ENCODE measurements at regions not wholly inside any gene's neighbourhood (a gene's known extent, or its start where the extent isn't known, plus 50 kb on each side); places are given as distances from the start of the nearest gene placed in this dataset.
"Not testable (repeated sequence)": the region's sequence is repeated elsewhere in the genome, so short reads cannot be mapped to it uniquely, and the experiment has no call there.

DNA sequence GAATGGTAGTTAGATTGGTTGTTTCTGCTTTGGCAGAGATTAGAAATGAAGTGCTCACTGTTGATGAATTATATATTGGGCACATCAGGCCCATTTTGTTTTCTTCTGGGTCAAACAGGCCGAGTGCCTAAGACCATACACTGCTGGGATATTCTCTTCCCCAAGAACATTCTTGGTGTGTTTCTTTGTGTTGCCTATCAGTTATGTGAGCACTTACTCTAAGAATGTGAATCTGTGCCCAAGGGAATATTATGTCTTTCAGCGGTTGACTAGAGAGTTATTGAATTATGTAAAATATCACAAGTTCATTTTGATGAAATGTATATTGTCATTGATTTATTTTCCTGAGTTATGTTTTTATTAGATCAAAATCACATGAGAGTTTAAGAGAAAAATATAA, 255.5 kb upstream of the SMIM30 start:
- Histone ChIP-seq H3K27me3 (ENCODE audit: low read depth, low read length) (no peaks in the 10 kb centered on the region), H3K9me3 (ENCODE audit: control insufficient read depth in 1 of 2, low read length in 2 of 2) (no peaks in the 10 kb centered on the region), H3K36me3 (ENCODE audit: control insufficient read depth in 1 of 2, insufficient read depth in 2 of 2, low read length in 2 of 2) (no peaks in the 10 kb centered on the region)

DNA sequence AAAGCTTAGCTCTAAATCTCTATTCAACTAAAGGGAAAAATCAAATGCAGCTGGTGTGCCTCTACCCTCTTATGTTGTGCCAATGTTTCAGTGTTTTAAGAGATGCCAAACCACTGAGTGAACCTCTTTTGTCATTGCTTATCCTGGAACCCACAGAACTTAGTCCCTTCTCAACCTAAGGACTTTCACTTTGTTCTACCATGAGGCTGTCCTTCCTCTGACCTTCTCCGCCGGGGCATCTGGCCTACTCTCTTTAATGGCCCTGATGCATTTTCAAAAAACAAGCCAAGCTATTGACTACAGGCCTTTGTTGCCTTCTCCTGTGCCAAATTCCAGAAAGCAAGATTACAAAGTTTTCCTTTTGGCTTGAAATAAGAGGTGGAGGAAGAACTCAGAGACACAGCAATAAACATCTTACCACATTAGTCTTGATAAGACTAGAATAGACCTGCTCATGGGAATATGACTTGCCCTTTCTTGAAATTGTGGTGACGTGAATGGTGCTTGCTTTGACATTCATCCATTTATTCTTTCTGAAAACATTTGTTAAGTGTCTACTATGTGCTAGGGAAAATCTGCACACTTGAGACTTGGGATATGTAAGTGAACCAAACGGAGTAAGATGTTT, 253.2 kb upstream of the SMIM30 start:
- no peak overlapping the region for H3K27ac ChIP-seq (ENCODE audit: low read length)

More for the DNA sequence above, 255.5 kb upstream of the SMIM30 start:
- Histone ChIP-seq H3K27ac (ENCODE audit: low read length) (no peak overlapping the region), H3K4me1 (ENCODE audit: control insufficient read depth in 1 of 2, insufficient read depth in 2 of 2, low read length in 2 of 2) (no peaks in the 10 kb centered on the region), H3K4me3 (ENCODE audit: low read depth in 1 of 2, low read length in 2 of 2) (no peak overlapping the region)

GRCh38 chr7:113370910-113371309, 252.6 kb upstream of the SMIM30 start:
- no peaks in the 10 kb centered on the region for H3K9me3 ChIP-seq (ENCODE audit: control insufficient read depth in 1 of 2, low read length in 2 of 2)
- no peaks in the 10 kb centered on the region for H3K36me3 ChIP-seq (ENCODE audit: control insufficient read depth in 1 of 2, insufficient read depth in 2 of 2, low read length in 2 of 2)
- H3K4me3 ChIP-seq (ENCODE audit: low read depth in 1 of 2, low read length in 2 of 2): no peak overlapping the region
- no peaks in the 10 kb centered on the region for H3K4me1 ChIP-seq (ENCODE audit: control insufficient read depth in 1 of 2, insufficient read depth in 2 of 2, low read length in 2 of 2)
- no peak overlapping the region for H3K27ac ChIP-seq (ENCODE audit: low read length)
- no peaks in the 10 kb centered on the region for H3K27me3 ChIP-seq (ENCODE audit: low read depth, low read length)

More for the DNA sequence above, 253.2 kb upstream of the SMIM30 start:
- Histone ChIP-seq H3K36me3 (ENCODE audit: control insufficient read depth in 1 of 2, insufficient read depth in 2 of 2, low read length in 2 of 2) (no peaks in the 10 kb centered on the region), H3K27me3 (ENCODE audit: low read depth, low read length) (no peaks in the 10 kb centered on the region), H3K4me3 (ENCODE audit: low read depth in 1 of 2, low read length in 2 of 2) (no peak overlapping the region), H3K9me3 (ENCODE audit: control insufficient read depth in 1 of 2, low read length in 2 of 2) (no peaks in the 10 kb centered on the region), H3K4me1 (ENCODE audit: control insufficient read depth in 1 of 2, insufficient read depth in 2 of 2, low read length in 2 of 2) (no peaks in the 10 kb centered on the region)

DNA sequence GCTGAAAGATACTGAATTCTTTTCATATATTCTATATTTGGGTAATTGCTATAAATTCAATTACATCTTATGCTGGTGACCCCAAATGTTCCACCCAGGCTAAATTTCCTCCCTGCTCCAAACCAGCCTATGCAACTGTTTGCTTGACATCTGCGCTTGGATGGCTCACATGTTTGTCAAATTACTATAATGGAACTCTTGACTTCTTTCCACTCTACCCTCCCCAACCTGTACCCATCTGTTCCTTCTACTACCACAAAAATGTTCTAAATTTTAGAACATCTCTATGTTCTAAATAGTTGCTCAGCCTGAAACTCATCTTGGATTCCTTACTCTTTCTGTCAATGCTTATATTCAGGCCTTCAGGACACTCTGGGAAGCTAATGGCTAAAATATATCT, 249.9 kb upstream of the SMIM30 start:
- no peak overlapping the region for H3K27ac ChIP-seq (ENCODE audit: low read length)
- H3K36me3 ChIP-seq (ENCODE audit: control insufficient read depth in 1 of 2, insufficient read depth in 2 of 2, low read length in 2 of 2): no peaks in the 10 kb centered on the region

DNA sequence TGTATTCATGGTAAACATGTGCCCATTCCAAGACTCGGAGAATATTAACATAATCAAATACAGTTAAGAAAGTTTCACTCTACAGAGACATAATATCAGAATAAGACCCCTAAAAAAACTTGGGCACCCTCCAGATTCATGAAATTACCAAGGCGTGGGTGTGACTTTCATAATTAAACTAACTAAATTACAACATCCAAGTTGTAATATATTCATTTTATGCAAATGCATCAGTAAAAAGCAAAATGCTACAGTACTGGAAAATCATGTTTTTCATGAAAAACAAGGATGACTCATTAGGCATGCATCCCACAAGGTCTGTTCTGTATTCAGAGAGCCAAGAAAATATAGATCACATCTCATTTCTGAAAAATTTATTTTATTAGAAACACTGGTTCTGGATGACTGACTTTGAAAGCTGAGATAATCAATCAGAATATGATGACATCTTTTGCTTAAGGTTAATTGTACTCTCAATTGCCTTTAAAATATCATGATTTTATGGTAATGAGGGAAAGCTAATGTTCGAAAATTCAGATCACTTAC, 248.8 kb upstream of the SMIM30 start:
- Histone ChIP-seq H3K9me3 (ENCODE audit: control insufficient read depth in 1 of 2, low read length in 2 of 2) (no peaks in the 10 kb centered on the region), H3K27me3 (ENCODE audit: low read depth, low read length) (no peaks in the 10 kb centered on the region), H3K27ac (ENCODE audit: low read length) (no peak overlapping the region), H3K36me3 (ENCODE audit: control insufficient read depth in 1 of 2, insufficient read depth in 2 of 2, low read length in 2 of 2) (no peaks in the 10 kb centered on the region), H3K4me3 (ENCODE audit: low read depth in 1 of 2, low read length in 2 of 2) (no peak overlapping the region), H3K4me1 (ENCODE audit: control insufficient read depth in 1 of 2, insufficient read depth in 2 of 2, low read length in 2 of 2) (no peaks in the 10 kb centered on the region)

More for the DNA sequence above, 249.9 kb upstream of the SMIM30 start:
- H3K27me3 ChIP-seq (ENCODE audit: low read depth, low read length): no peaks in the 10 kb centered on the region
- no peak overlapping the region for H3K4me3 ChIP-seq (ENCODE audit: low read depth in 1 of 2, low read length in 2 of 2)
- no peaks in the 10 kb centered on the region for H3K4me1 ChIP-seq (ENCODE audit: control insufficient read depth in 1 of 2, insufficient read depth in 2 of 2, low read length in 2 of 2)
- H3K9me3 ChIP-seq (ENCODE audit: control insufficient read depth in 1 of 2, low read length in 2 of 2): no peaks in the 10 kb centered on the region

DNA sequence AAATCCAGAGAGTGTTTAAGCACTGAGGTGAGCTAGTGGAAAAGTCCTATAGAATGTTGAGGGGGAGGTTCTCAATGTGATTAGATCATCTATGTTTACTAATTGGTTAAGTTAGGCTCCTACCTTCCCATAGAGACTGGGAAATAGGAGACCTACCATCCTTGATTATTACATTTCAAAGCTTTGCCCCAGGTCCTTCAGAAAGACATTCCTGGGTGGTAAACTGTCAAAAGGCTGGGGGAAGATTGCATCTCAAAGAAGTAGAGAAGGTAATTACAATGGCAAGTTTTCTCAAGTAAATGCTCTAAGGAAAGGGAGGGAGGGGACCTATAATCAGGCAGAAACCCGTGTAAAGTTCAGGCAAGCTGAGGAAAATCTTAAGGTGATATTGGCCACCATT, 247.8 kb upstream of the SMIM30 start:
- H3K4me1 ChIP-seq (ENCODE audit: control insufficient read depth in 1 of 2, insufficient read depth in 2 of 2, low read length in 2 of 2): no peaks in the 10 kb centered on the region
- no peaks in the 10 kb centered on the region for H3K9me3 ChIP-seq (ENCODE audit: control insufficient read depth in 1 of 2, low read length in 2 of 2)
- no peaks in the 10 kb centered on the region for H3K36me3 ChIP-seq (ENCODE audit: control insufficient read depth in 1 of 2, insufficient read depth in 2 of 2, low read length in 2 of 2)
- no peaks in the 10 kb centered on the region for H3K27me3 ChIP-seq (ENCODE audit: low read depth, low read length)
- no peak overlapping the region for H3K4me3 ChIP-seq (ENCODE audit: low read depth in 1 of 2, low read length in 2 of 2)
- H3K27ac ChIP-seq (ENCODE audit: low read length): no peak overlapping the region

DNA sequence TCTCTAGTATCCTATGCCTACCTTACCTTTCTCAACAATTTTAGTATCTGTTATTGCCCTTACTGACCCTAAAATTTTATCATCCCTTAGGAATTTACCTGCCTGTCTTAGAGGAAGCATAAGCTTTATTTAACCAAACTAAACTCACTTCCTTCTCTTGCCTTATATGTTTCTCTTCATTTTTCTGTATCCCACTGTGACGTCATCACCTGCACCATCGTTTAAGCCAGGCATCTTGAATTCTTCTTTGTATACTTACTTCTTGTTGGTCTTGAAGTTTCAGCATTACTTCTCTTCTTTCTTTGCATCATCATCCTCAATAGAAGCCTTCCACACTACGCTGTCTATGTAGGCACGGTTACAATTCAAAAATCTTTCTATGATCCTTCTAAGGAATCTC, 231.0 kb upstream of the SMIM30 start:
- H3K4me1 ChIP-seq (ENCODE audit: control insufficient read depth in 1 of 2, insufficient read depth in 2 of 2, low read length in 2 of 2): no peaks in the 10 kb centered on the region
- H3K36me3 ChIP-seq (ENCODE audit: control insufficient read depth in 1 of 2, insufficient read depth in 2 of 2, low read length in 2 of 2): no peaks in the 10 kb centered on the region
- H3K9me3 ChIP-seq (ENCODE audit: control insufficient read depth in 1 of 2, low read length in 2 of 2): no peaks in the 10 kb centered on the region
- H3K27me3 ChIP-seq (ENCODE audit: low read depth, low read length): no peaks in the 10 kb centered on the region
- H3K4me3 ChIP-seq (ENCODE audit: low read depth in 1 of 2, low read length in 2 of 2): no peak overlapping the region
- no peak overlapping the region for H3K27ac ChIP-seq (ENCODE audit: low read length)

GRCh38 chr7:113339661-113340060, 221.3 kb upstream of the SMIM30 start:
- no peak overlapping the region for H3K27ac ChIP-seq (ENCODE audit: low read length)

GRCh38 chr7:113338071-113338696, 219.8 kb upstream of the SMIM30 start:
- no peaks in the 10 kb centered on the region for H3K4me1 ChIP-seq (ENCODE audit: control insufficient read depth in 1 of 2, insufficient read depth in 2 of 2, low read length in 2 of 2)
- no peaks in the 10 kb centered on the region for H3K27me3 ChIP-seq (ENCODE audit: low read depth, low read length)
- no peak overlapping the region for H3K27ac ChIP-seq (ENCODE audit: low read length)
- H3K4me3 ChIP-seq (ENCODE audit: low read depth in 1 of 2, low read length in 2 of 2): no peak overlapping the region
- H3K9me3 ChIP-seq (ENCODE audit: control insufficient read depth in 1 of 2, low read length in 2 of 2): peaks cover 0 to 9% of the 10 kb centered on the region in 2 donors
- H3K36me3 ChIP-seq (ENCODE audit: control insufficient read depth in 1 of 2, insufficient read depth in 2 of 2, low read length in 2 of 2): no peaks in the 10 kb centered on the region

More at GRCh38 chr7:113339661-113340060, 221.3 kb upstream of the SMIM30 start:
- H3K4me1 ChIP-seq (ENCODE audit: control insufficient read depth in 1 of 2, insufficient read depth in 2 of 2, low read length in 2 of 2): no peaks in the 10 kb centered on the region
- H3K36me3 ChIP-seq (ENCODE audit: control insufficient read depth in 1 of 2, insufficient read depth in 2 of 2, low read length in 2 of 2): no peaks in the 10 kb centered on the region
- H3K27me3 ChIP-seq (ENCODE audit: low read depth, low read length): no peaks in the 10 kb centered on the region
- H3K4me3 ChIP-seq (ENCODE audit: low read depth in 1 of 2, low read length in 2 of 2): no peak overlapping the region
- peaks cover 0 to 9% of the 10 kb centered on the region in 2 donors for H3K9me3 ChIP-seq (ENCODE audit: control insufficient read depth in 1 of 2, low read length in 2 of 2)

DNA sequence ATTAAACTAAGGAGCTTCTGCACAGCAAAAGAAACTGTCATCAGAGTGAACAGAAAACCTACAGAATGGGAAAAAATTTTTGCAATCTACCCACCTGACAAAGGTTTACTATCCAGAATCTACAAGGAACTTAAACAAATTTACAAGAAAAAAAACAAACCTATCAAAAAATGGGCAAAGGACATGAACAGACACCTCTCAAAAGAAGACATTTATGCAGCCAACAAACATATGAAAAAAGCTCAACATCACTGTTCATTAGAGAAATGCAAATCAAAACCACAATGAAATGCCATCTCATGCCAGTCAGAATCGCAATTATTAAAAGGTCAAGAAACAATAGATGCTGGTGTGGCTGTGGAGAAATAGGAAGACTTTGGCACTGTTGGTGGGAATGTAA, 218.5 kb upstream of the SMIM30 start:
- not testable (repeated sequence) for H3K4me3 ChIP-seq (ENCODE audit: low read depth in 1 of 2, low read length in 2 of 2); H3K27me3 ChIP-seq (ENCODE audit: low read depth, low read length); H3K27ac ChIP-seq (ENCODE audit: low read length)

GRCh38 chr7:113331155-113331898, 213.0 kb upstream of the SMIM30 start:
- Histone ChIP-seq H3K4me3 (ENCODE audit: low read depth in 1 of 2, low read length in 2 of 2) (no peak overlapping the region), H3K36me3 (ENCODE audit: control insufficient read depth in 1 of 2, insufficient read depth in 2 of 2, low read length in 2 of 2) (no peaks in the 10 kb centered on the region), H3K9me3 (ENCODE audit: control insufficient read depth in 1 of 2, low read length in 2 of 2) (peaks cover 0 to 3% of the 10 kb centered on the region in 2 donors), H3K27ac (ENCODE audit: low read length) (no peak overlapping the region), H3K4me1 (ENCODE audit: control insufficient read depth in 1 of 2, insufficient read depth in 2 of 2, low read length in 2 of 2) (no peaks in the 10 kb centered on the region), H3K27me3 (ENCODE audit: low read depth, low read length) (no peaks in the 10 kb centered on the region)

More for the DNA sequence above, 218.5 kb upstream of the SMIM30 start:
- not testable (repeated sequence) for H3K4me1 ChIP-seq (ENCODE audit: control insufficient read depth in 1 of 2, insufficient read depth in 2 of 2, low read length in 2 of 2); H3K9me3 ChIP-seq (ENCODE audit: control insufficient read depth in 1 of 2, low read length in 2 of 2); H3K36me3 ChIP-seq (ENCODE audit: control insufficient read depth in 1 of 2, insufficient read depth in 2 of 2, low read length in 2 of 2)

Data from muscle layer of duodenum (tissue), 2 donors.